GM12892 (cell line): ENCODE measurements at regions not wholly inside any gene's neighbourhood (a gene's known extent, or its start where the extent isn't known, plus 50 kb on each side); places are given as distances from the start of the nearest gene placed in this dataset.

Source experiments
- POLR2A ChIP-seq: IDR thresholded peaks from 2 replicates; pipeline ENCODE4 v1.6.1; 2011; ENCODE audit warnings: low read depth, low read length, control low read depth
- TAF1 ChIP-seq: IDR thresholded peaks from 2 replicates; pipeline ENCODE4 v1.6.1; 2011; ENCODE audit warnings: low read depth, mild to moderate bottlenecking, control low read depth, low read length, borderline replicate concordance

- TF ChIP-seq TAF1 (no peak), POLR2A (no peak)
These were observed 532.1 kb downstream of the SOX11 start for GRCh38 chr2:6224267-6224666.
